Vagina (tissue), 2 donors: ENCODE measurements at regions not wholly inside any gene's neighbourhood (a gene's known extent, or its start where the extent isn't known, plus 50 kb on each side); places are given as distances from the start of the nearest gene placed in this dataset.

Experiments used
- DNase-seq, 2 donors: peaks; one replicate each; pipeline ENCODE4 v3.0.0-alpha.2; 2017; ENCODE audit errors: extremely low spot score in 2 of 2
- H3K27ac ChIP-seq: fragments of 200-600 bp; sonication (generic); one replicate; pipeline ENCODE4 v1.5.1; 2019
- H3K27me3 ChIP-seq: fragments of 200-600 bp; sonication (generic); one replicate; pipeline ENCODE4 v1.5.1; 2019
- H3K36me3 ChIP-seq, 2 donors: fragments of 200-600 bp; sonication (generic); one replicate each; pipeline ENCODE4 v1.5.1; 2017 to 2019
- H3K4me1 ChIP-seq: fragments of 200-600 bp; sonication (generic); one replicate; pipeline ENCODE4 v1.5.1; 2019
- H3K4me3 ChIP-seq, 2 donors: fragments of 200-600 bp; sonication (generic); 1 replicate in 1 of 2; 2 replicates in 1 of 2; pipeline ENCODE4 v1.5.1; 2016 to 2019
- H3K9me3 ChIP-seq: fragments of 200-600 bp; sonication (generic); one replicate; pipeline ENCODE4 v1.5.1; 2019
- POLR2A ChIP-seq, 2 donors: fragments of 450-650 bp; IDR thresholded peaks; one replicate each; pipeline ENCODE4 v1.6.1; 2017; ENCODE audit warnings: antibody characterized with exemption in 2 of 2, mild to moderate bottlenecking in 2 of 2, moderate library complexity in 2 of 2
- POLR2AphosphoS5 ChIP-seq, 2 donors: sonication (generic); formaldehyde crosslinking; IDR thresholded peaks; one replicate each; pipeline ENCODE4 v1.9.0; 2017; ENCODE audit warnings: antibody characterized with exemption in 2 of 2, mild to moderate bottlenecking in 2 of 2, low read depth in 1 of 2; ENCODE audit not compliant: insufficient read depth in 1 of 2
- intact Hi-C: fragments of 100-400 bp; cut with DNase I; formaldehyde crosslinking; loops from one replicate; pipeline ENCODE4 v1.15.1; 2023
- TF ChIP-seq, protein P1 (sequence below), 3 experiments: fragments of 450-650 bp in 2 of 3; fragments of 200-600 bp in 1 of 3; sonication (generic) in 1 of 3; IDR thresholded peaks; one replicate each; pipeline ENCODE4 v1.5.1; 2017 to 2019; ENCODE audit warnings: antibody characterized with exemption in 3 of 3, mild to moderate bottlenecking in 2 of 3, moderate library complexity in 2 of 3

DNA sequence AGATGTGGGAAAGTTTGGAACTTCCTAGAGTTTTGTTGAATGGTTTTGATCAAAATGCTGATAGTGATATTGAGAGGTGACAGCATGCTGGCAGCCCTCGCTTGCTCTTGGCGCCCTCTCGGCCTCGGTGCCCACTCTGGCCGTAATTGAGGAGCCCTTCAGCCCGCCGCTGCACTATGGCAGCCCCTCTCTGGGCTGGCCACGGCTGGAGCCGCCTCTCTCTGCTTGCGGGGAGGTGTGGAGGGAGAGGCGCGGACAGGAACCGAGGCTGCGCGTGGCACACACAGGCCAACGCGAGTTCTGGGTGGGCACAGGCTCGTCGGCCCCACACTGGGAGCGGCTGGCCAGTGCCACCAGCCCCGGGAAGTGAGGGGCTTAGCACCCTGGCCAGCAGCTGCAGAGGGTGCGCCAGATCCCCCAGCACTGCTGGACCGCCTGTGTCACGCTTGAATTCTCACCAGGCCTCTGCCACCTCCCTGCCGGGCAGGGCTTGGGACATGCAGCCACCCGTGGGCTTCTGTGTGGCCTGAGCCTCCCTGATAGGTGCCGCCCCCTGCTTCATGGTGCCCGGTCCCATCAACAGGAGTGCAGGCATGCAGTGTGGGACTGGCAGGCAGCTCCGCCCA, 488.5 kb downstream of the CYLC2 start:
- intact Hi-C loops = no loop called here
- Histone ChIP-seq H3K9me3 (no peaks in the 10 kb centered on the region), H3K27ac (no peak overlapping the region), H3K27me3 (no peaks in the 10 kb centered on the region), H3K36me3 (no peaks in the 10 kb centered on the region), H3K4me3 (no peak overlapping the region), H3K4me1 (no peaks in the 10 kb centered on the region)
- TF ChIP-seq POLR2A (IDR thresholded peaks at IDR 0.05) = no peak
- TF ChIP-seq, protein P1, sequence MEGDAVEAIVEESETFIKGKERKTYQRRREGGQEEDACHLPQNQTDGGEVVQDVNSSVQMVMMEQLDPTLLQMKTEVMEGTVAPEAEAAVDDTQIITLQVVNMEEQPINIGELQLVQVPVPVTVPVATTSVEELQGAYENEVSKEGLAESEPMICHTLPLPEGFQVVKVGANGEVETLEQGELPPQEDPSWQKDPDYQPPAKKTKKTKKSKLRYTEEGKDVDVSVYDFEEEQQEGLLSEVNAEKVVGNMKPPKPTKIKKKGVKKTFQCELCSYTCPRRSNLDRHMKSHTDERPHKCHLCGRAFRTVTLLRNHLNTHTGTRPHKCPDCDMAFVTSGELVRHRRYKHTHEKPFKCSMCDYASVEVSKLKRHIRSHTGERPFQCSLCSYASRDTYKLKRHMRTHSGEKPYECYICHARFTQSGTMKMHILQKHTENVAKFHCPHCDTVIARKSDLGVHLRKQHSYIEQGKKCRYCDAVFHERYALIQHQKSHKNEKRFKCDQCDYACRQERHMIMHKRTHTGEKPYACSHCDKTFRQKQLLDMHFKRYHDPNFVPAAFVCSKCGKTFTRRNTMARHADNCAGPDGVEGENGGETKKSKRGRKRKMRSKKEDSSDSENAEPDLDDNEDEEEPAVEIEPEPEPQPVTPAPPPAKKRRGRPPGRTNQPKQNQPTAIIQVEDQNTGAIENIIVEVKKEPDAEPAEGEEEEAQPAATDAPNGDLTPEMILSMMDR (IDR thresholded peaks at IDR 0.05) = no peak
- no peak for TF ChIP-seq POLR2AphosphoS5 (IDR thresholded peaks at IDR 0.05; ENCODE audit: insufficient read depth in 1 of 2, low read depth in 1 of 2)
- DNase-seq = no peak

GRCh38 chr9:103485138-103485537, 490.0 kb downstream of the CYLC2 start:
- no peak for DNase-seq
- no peaks in the 10 kb centered on the region for H3K4me1 ChIP-seq
- intact Hi-C loops = no loop called here
- H3K9me3 ChIP-seq = no peaks in the 10 kb centered on the region
- no peak overlapping the region for H3K27ac ChIP-seq
- no peak overlapping the region for H3K4me3 ChIP-seq
- TF ChIP-seq, protein P1 (IDR thresholded peaks at IDR 0.05) = no peak
- TF ChIP-seq POLR2A (IDR thresholded peaks at IDR 0.05) (no peak), POLR2AphosphoS5 (IDR thresholded peaks at IDR 0.05; ENCODE audit: insufficient read depth in 1 of 2, low read depth in 1 of 2) (no peak)
- H3K36me3 ChIP-seq = no peaks in the 10 kb centered on the region
- H3K27me3 ChIP-seq = no peaks in the 10 kb centered on the region

- intact Hi-C loops = no loop called here
- no peak for DNase-seq
- Histone ChIP-seq H3K4me3 (no peak overlapping the region), H3K9me3 (no peaks in the 10 kb centered on the region), H3K36me3 (no peaks in the 10 kb centered on the region), H3K27me3 (no peaks in the 10 kb centered on the region), H3K4me1 (no peaks in the 10 kb centered on the region), H3K27ac (no peak overlapping the region)
- TF ChIP-seq, protein P1 (IDR thresholded peaks at IDR 0.05) = no peak
- TF ChIP-seq POLR2AphosphoS5 (IDR thresholded peaks at IDR 0.05; ENCODE audit: insufficient read depth in 1 of 2, low read depth in 1 of 2) (no peak), POLR2A (IDR thresholded peaks at IDR 0.05) (no peak)
Observed at GRCh38 chr9:103514767-103515166, 519.6 kb downstream of the CYLC2 start.

DNA sequence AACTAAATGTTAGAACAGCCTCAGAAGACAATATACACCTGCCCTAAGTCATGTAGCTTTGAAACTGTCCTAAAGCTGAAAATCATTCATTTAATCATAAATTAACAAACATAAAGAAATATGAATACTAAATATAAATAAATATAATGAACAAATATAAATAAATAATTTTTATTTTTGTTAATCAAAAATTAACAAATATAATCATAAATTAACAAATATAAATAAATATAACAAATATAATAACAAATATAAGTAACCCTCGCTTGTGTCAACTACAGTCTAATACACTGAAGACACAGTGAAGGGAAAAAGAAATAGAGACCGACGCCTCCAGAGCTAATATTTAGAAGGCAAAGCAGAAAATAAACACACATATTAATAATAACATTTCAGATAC, 527.3 kb downstream of the CYLC2 start:
- Histone ChIP-seq H3K27ac (no peak overlapping the region), H3K4me3 (no peak overlapping the region), H3K4me1 (no peaks in the 10 kb centered on the region), H3K9me3 (no peaks in the 10 kb centered on the region), H3K36me3 (no peaks in the 10 kb centered on the region), H3K27me3 (no peaks in the 10 kb centered on the region)
- TF ChIP-seq, protein P1 (IDR thresholded peaks at IDR 0.05) = no peak
- no peak for TF ChIP-seq POLR2AphosphoS5 (IDR thresholded peaks at IDR 0.05; ENCODE audit: insufficient read depth in 1 of 2, low read depth in 1 of 2)
- no peak for TF ChIP-seq POLR2A (IDR thresholded peaks at IDR 0.05)
- DNase-seq = no peak
- intact Hi-C loops = no loop called here

DNA sequence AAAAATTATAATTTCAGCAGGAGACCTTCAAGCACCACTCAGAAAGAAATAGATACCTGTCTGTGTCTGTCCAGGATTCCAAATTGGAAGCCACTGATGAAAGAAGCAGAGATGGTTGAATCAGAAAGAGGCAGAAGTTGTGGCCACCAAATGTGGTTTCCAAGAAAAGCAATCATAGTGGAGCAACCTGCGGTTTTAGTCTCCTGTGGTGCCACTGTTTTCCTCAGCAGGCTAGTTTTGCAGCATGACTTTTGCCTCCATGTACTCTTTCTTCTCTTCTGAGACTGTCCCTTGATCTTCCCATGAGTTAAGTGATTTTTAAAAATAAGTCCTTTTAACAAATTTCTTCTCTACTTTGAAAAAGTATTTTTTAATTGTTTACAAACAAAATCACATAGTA, 535.8 kb downstream of the CYLC2 start:
- Histone ChIP-seq H3K36me3 (no peaks in the 10 kb centered on the region), H3K4me3 (no peak overlapping the region), H3K4me1 (no peaks in the 10 kb centered on the region), H3K9me3 (no peaks in the 10 kb centered on the region), H3K27ac (no peak overlapping the region), H3K27me3 (no peaks in the 10 kb centered on the region)
- no peak for DNase-seq
- intact Hi-C loops = no loop called here
- TF ChIP-seq POLR2A (IDR thresholded peaks at IDR 0.05) (no peak), POLR2AphosphoS5 (IDR thresholded peaks at IDR 0.05; ENCODE audit: insufficient read depth in 1 of 2, low read depth in 1 of 2) (no peak)
- TF ChIP-seq, protein P1 (IDR thresholded peaks at IDR 0.05) = no peak
